ENCODE measurements at regions not wholly inside any gene's neighbourhood (a gene's known extent, or its start where the extent isn't known, plus 50 kb on each side); places are given as distances from the start of the nearest gene placed in this dataset.

GRCh38 chr16:85983064-85983463 is 84.1 kb downstream of the IRF8 start:
- H3K27me3 ChIP-seq, result peaks cover 0 to 3% (median 0%) of the 10 kb centered on the region in 4 donors
- no peak for DNase-seq
- H3K4me3 ChIP-seq, result no peak overlapping the region
- WGBS, 2 donors, result 62 to 67% methylated on average over 12 of the region's 12 CpGs
- H3K27ac ChIP-seq, result no peak overlapping the region
- no peaks in the 10 kb centered on the region for H3K4me1 ChIP-seq
- no peak for TF ChIP-seq CTCF (IDR thresholded peaks at IDR 0.05)
- no peak for ATAC-seq
- H3K36me3 ChIP-seq, result no peaks in the 10 kb centered on the region
- no peak for FAIRE-seq
- H3K9me3 ChIP-seq, result no peaks in the 10 kb centered on the region
- intact Hi-C loops (cut with DNase I), result loop anchor here in 2 of 3 donors (10.0 kb wide), 1 partner anchor 158 kb away; no protein-coding TSS in a partner anchor

- no peak for FAIRE-seq
- no peak overlapping the region for H3K4me3 ChIP-seq
- no peaks in the 10 kb centered on the region for H3K9me3 ChIP-seq
- H3K36me3 ChIP-seq, result no peaks in the 10 kb centered on the region
- ATAC-seq, result peak in 1 of 4 donors; percentile 43
- TF ChIP-seq CTCF (IDR thresholded peaks at IDR 0.05), result no peak
- DNase-seq, result no peak
- H3K27ac ChIP-seq, result no peak overlapping the region
- H3K27me3 ChIP-seq, result peaks cover 0 to 3% (median 0%) of the 10 kb centered on the region in 4 donors
- WGBS, 2 donors, result 57 to 68% methylated on average over 20 of the region's 20 CpGs
- H3K4me1 ChIP-seq, result no peaks in the 10 kb centered on the region
- intact Hi-C loops (cut with DNase I), result loop anchor here in 2 of 3 donors (10.0 kb wide), 1 partner anchor 159 kb away; no protein-coding TSS in a partner anchor
These were observed 84.8 kb downstream of the IRF8 start for GRCh38 chr16:85983606-85984230.

GRCh38 chr16:85984231-85984880 is 85.4 kb downstream of the IRF8 start:
- FAIRE-seq, result no peak
- Histone ChIP-seq H3K4me3 (no peak overlapping the region), H3K9me3 (no peaks in the 10 kb centered on the region), H3K27me3 (peaks cover 0 to 3% (median 0%) of the 10 kb centered on the region in 4 donors), H3K4me1 (no peaks in the 10 kb centered on the region), H3K36me3 (no peaks in the 10 kb centered on the region), H3K27ac (no peak overlapping the region)
- no peak for ATAC-seq
- DNase-seq, result no peak
- 62 to 76% methylated on average over 14 of the region's 14 CpGs for WGBS, 2 donors
- no peak for TF ChIP-seq CTCF (IDR thresholded peaks at IDR 0.05)
- intact Hi-C loops (cut with DNase I), result loop anchor here in 2 of 3 donors (10.0 kb wide), 1 partner anchor 160 kb away; no protein-coding TSS in a partner anchor

- no peak overlapping the region for H3K4me3 ChIP-seq
- H3K36me3 ChIP-seq, result no peaks in the 10 kb centered on the region
- no peak for TF ChIP-seq CTCF (IDR thresholded peaks at IDR 0.05)
- no peaks in the 10 kb centered on the region for H3K9me3 ChIP-seq
- DNase-seq (no peak), ATAC-seq (peak in 1 of 4 donors; percentile 9), FAIRE-seq (no peak)
- no peak overlapping the region for H3K27ac ChIP-seq
- WGBS, 2 donors, result 29 to 33% methylated on average over 20 of the region's 20 CpGs
- peaks cover 0 to 3% (median 0%) of the 10 kb centered on the region in 4 donors for H3K27me3 ChIP-seq
- H3K4me1 ChIP-seq, result no peaks in the 10 kb centered on the region
- intact Hi-C loops (cut with DNase I), result loop anchor here in 2 of 3 donors (10.0 kb wide), 1 partner anchor 160 kb away; no protein-coding TSS in a partner anchor
These were observed 86.0 kb downstream of the IRF8 start for GRCh38 chr16:85984947-85985451.

All from pancreas (tissue), 10 donors.